IMR-90 (cell line): ENCODE measurements at regions not wholly inside any gene's neighbourhood (a gene's known extent, or its start where the extent isn't known, plus 50 kb on each side); places are given as distances from the start of the nearest gene placed in this dataset.

Source experiments
- ATAC-seq: fragments of 200-7000 bp; cut with Tn5 transposase; 2 replicates; pipeline ENCODE4 v1.9.1; 2020; ENCODE audit warnings: low read depth, mild to moderate bottlenecking, moderate library complexity
- BruUV-seq: library from RNA; stranded (reverse); fragments of 400-500 nt; replicated peaks from 2 replicates; lab custom pipeline; 2021; lab: Mats Ljungman, UMichigan
- CTCF ChIA-PET: fragments of 300-600 bp; formaldehyde crosslinking; extraction: SDS; loops from one replicate; lab custom pipeline; 2021; ENCODE audit warnings: antibody characterized with exemption; lab: Yijun Ruan, JAX
- POLR2A ChIA-PET: fragments of 300-600 bp; sonication (Branson Sonifier 250); formaldehyde crosslinking; loops from one replicate; lab custom pipeline; 2022; ENCODE audit warnings: antibody characterized with exemption; ENCODE audit not compliant: unreplicated experiment; lab: Charles Lee
- DNase-seq: peaks from one replicate; pipeline ENCODE4 v3.0.0; 2013
- H2AFZ ChIP-seq: replicated peaks from 2 replicates; pipeline ENCODE3; 2013; ENCODE audit warnings: low read length, mild to moderate bottlenecking; ENCODE audit not compliant: poor library complexity
- H2AK5ac ChIP-seq: 2 replicates; pipeline ENCODE4 v1.6.1; 2013; ENCODE audit warnings: low read depth, low read length, inconsistent platforms
- H2AK9ac ChIP-seq: replicated peaks from 2 replicates; pipeline ENCODE3; 2013; ENCODE audit warnings: mild to moderate bottlenecking, low read depth, low read length, moderate library complexity; ENCODE audit not compliant: poor library complexity
- H2BK120ac ChIP-seq: 2 replicates; pipeline ENCODE4 v1.6.1; 2013; ENCODE audit warnings: low read depth, low read length, inconsistent platforms
- H2BK15ac ChIP-seq: 3 replicates; pipeline ENCODE4 v1.6.1; 2013; ENCODE audit warnings: low read depth, low read length, inconsistent platforms
- H2BK20ac ChIP-seq: 2 replicates; pipeline ENCODE4 v1.6.1; 2013; ENCODE audit warnings: low read depth, mild to moderate bottlenecking, inconsistent platforms, low read length, moderate library complexity
- H2BK5ac ChIP-seq: 2 replicates; pipeline ENCODE4 v1.6.1; 2013; ENCODE audit warnings: mild to moderate bottlenecking, low read depth, low read length, inconsistent platforms; ENCODE audit not compliant: poor library complexity, severe bottlenecking
- H3K14ac ChIP-seq: replicated peaks from 2 replicates; pipeline ENCODE4 v1.6.1; 2013; ENCODE audit warnings: low read depth, low read length, inconsistent platforms
- H3K18ac ChIP-seq: 2 replicates; pipeline ENCODE4 v1.6.1; 2013; ENCODE audit warnings: low read depth, low read length, control low read depth
- H3K23ac ChIP-seq: 2 replicates; pipeline ENCODE4 v1.6.1; 2013; ENCODE audit warnings: low read depth, low read length, inconsistent platforms
- H3K27ac ChIP-seq: 2 replicates; pipeline ENCODE4 v1.5.1; 2013; ENCODE audit warnings: mild to moderate bottlenecking, control low read depth, low read length; ENCODE audit not compliant: insufficient read depth
- H3K27me3 ChIP-seq: 2 replicates; pipeline ENCODE4 v1.6.1; 2013; ENCODE audit warnings: low read length; ENCODE audit not compliant: control insufficient read depth, insufficient read depth
- H3K36me3 ChIP-seq: 2 replicates; pipeline ENCODE4 v1.6.1; 2013; ENCODE audit warnings: low read length, mixed read lengths; ENCODE audit not compliant: control insufficient read depth, insufficient read depth
- H3K4ac ChIP-seq: 2 replicates; pipeline ENCODE4 v1.6.1; 2013; ENCODE audit warnings: low read depth, low read length, inconsistent platforms
- H3K4me1 ChIP-seq: 2 replicates; pipeline ENCODE4 v1.6.1; 2013; ENCODE audit warnings: low read length, mixed read lengths; ENCODE audit not compliant: control insufficient read depth, insufficient read depth
- H3K4me2 ChIP-seq: 2 replicates; pipeline ENCODE4 v1.6.1; 2013; ENCODE audit warnings: low read depth, mild to moderate bottlenecking, control low read depth, low read length, moderate library complexity
- H3K4me3 ChIP-seq: 2 replicates; pipeline ENCODE4 v1.5.1; 2013; ENCODE audit warnings: low read depth, mild to moderate bottlenecking, control low read depth, low read length, moderate library complexity; ENCODE audit not compliant: insufficient read depth
- H3K56ac ChIP-seq: 2 replicates; pipeline ENCODE4 v1.6.1; 2013; ENCODE audit warnings: low read length, inconsistent platforms; ENCODE audit not compliant: insufficient read depth; ENCODE audit errors: extremely low read depth
- H3K79me1 ChIP-seq, 2 experiments: 2 replicates each; pipeline ENCODE4 v1.6.1; 2013; ENCODE audit warnings: low read length in 2 of 2, inconsistent platforms in 1 of 2, low read depth in 1 of 2
- H3K9ac ChIP-seq: 2 replicates; pipeline ENCODE4 v1.6.1; 2013; ENCODE audit warnings: low read depth, low read length, control low read depth
- H3K9me1 ChIP-seq: 2 replicates; pipeline ENCODE4 v1.6.1; 2013; ENCODE audit warnings: low read length, inconsistent platforms; ENCODE audit not compliant: insufficient read depth
- H3K9me3 ChIP-seq: 2 replicates; pipeline ENCODE4 v1.6.1; 2013; ENCODE audit warnings: low read length; ENCODE audit not compliant: control insufficient read depth, insufficient read depth
- H4K20me1 ChIP-seq: 2 replicates; pipeline ENCODE4 v1.6.1; 2013; ENCODE audit warnings: low read length, inconsistent platforms; ENCODE audit not compliant: insufficient read depth
- H4K5ac ChIP-seq: 2 replicates; pipeline ENCODE4 v1.6.1; 2013; ENCODE audit warnings: mild to moderate bottlenecking, low read depth, low read length, control low read depth
- H4K8ac ChIP-seq, 2 experiments: 2 replicates each; pipeline ENCODE4 v1.6.1; 2013; ENCODE audit warnings: low read depth in 2 of 2, low read length in 2 of 2, control low read depth in 1 of 2, inconsistent platforms in 1 of 2
- H4K91ac ChIP-seq: 2 replicates; pipeline ENCODE4 v1.6.1; 2013; ENCODE audit warnings: low read depth, low read length, inconsistent platforms; ENCODE audit not compliant: insufficient read depth
- CHD1 ChIP-seq: IDR thresholded peaks from 2 replicates; pipeline ENCODE4 v1.6.1; 2012; ENCODE audit warnings: low read depth, low read length, improper control_type of control experiment
- RCOR1 ChIP-seq: IDR thresholded peaks from 2 replicates; pipeline ENCODE4 v1.6.1; 2012; ENCODE audit warnings: mild to moderate bottlenecking, low read length, improper control_type of control experiment; ENCODE audit not compliant: insufficient replicate concordance
- SMC3 ChIP-seq: fragments of 150-350 bp; IDR thresholded peaks from 2 replicates; pipeline ENCODE4 v1.6.1; 2016; ENCODE audit warnings: low read depth, mild to moderate bottlenecking, antibody characterized with exemption, low read length, moderate library complexity
- WGBS, 2 experiments: methylation state at CpG; one replicate each; pipeline versions ENCODE4 v1.1.5 to v1.1.7; 2013; ENCODE audit warnings: missing lambda C conversion rate in 2 of 2; ENCODE audit not compliant: insufficient read length in 1 of 2; ENCODE audit errors: extremely low coverage in 2 of 2; 5-methylcytosine and 5-hydroxymethylcytosine counted together
- dilution Hi-C: fragments of 300-500 bp; cut with HindIII; formaldehyde crosslinking; loops from one replicate; pipeline ENCODE4 v1.14.3; 2018; ENCODE audit warnings: low sequenced_read_pairs; ENCODE audit not compliant: unreplicated experiment
- in situ Hi-C: fragments of 300-500 bp; cut with MboI; formaldehyde crosslinking; loops from 3 replicates; pipeline ENCODE4 v1.14.3; 2019; ENCODE audit warnings: low sequenced_read_pairs, inconsistent platforms, mixed read lengths
- intact Hi-C: fragments of 100-400 bp; cut with micrococcal nuclease; formaldehyde crosslinking; loops from 2 replicates; pipeline ENCODE4 v1.10.0; 2022

GRCh38 chr2:235295831-235296230 is 198.0 kb upstream of the AGAP1 start:
- Histone ChIP-seq H2BK20ac (no peak overlapping the region), H3K4me2 (no peak overlapping the region), H2BK5ac (no peak overlapping the region), H3K18ac (no peak overlapping the region), H3K27me3 (peaks cover 25% of the 10 kb centered on the region), H3K23ac (no peak overlapping the region), H4K20me1 (no peaks in the 10 kb centered on the region), H4K8ac (no peak overlapping the region), H2AK9ac (no peak overlapping the region), H3K4me1 (peaks cover 3% of the 10 kb centered on the region), H4K91ac (no peak overlapping the region), H3K56ac (no peak overlapping the region), H2AFZ (no peak overlapping the region), H3K36me3 (no peaks in the 10 kb centered on the region), H2BK15ac (no peak overlapping the region), H3K9ac (no peak overlapping the region), H3K4ac (no peak overlapping the region), H2AK5ac (no peak overlapping the region), H3K79me1 (no peaks in the 10 kb centered on the region), H3K9me3 (peaks cover 3% of the 10 kb centered on the region), H2BK120ac (no peak overlapping the region), H3K27ac (no peak overlapping the region), H3K9me1 (no peaks in the 10 kb centered on the region), H3K14ac (no peak overlapping the region), H4K5ac (no peak overlapping the region), H3K4me3 (no peak overlapping the region)
- TF ChIP-seq CHD1 (no peak), SMC3 (no peak), RCOR1 (no peak)
- dilution Hi-C loops: no loop called here
- POLR2A ChIA-PET: interaction anchor here (0.6 kb wide), 1 partner anchor 9 kb away, joined by 3 read pairs; no protein-coding TSS in a partner anchor
- no peak for DNase-seq
- in situ Hi-C loops: no loop called here
- no TSS peak for BruUV-seq
- WGBS, 2 experiments: 74% methylated on average over 3 of the region's 4 CpGs; no CpG with 5 or more reads in 1 of the 2 experiments
- CTCF ChIA-PET: no interaction called here
- intact Hi-C loops: no loop called here
- no peak for ATAC-seq
